ENCODE measurements at regions not wholly inside any gene's neighbourhood (a gene's known extent, or its start where the extent isn't known, plus 50 kb on each side); places are given as distances from the start of the nearest gene placed in this dataset.
"Not testable (repeated sequence)": the region's sequence is repeated elsewhere in the genome, so short reads cannot be mapped to it uniquely, and the experiment has no call there.

DNA sequence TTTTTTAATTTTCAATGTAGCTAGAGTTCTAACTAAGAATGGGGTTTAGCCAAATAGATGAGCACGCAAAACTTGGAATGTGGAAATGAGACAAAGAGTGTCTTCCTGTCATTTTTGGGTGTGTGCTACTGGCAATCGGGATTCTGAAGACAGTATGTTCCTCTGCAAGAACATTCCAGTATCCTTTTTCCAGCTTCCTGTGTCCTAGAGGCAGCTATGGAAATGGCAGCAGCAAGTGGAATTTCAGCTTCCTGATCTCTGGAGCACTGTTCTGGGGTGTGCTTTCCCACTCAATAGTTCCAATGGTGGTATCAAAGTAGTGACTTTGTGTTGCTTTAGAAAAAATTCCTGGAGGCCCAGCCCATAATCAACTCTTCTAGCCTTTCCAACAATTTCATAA is 642.9 kb upstream of the KCNMB2 start:
- H3K27me3 Mint-ChIP-seq: no peaks in the 10 kb centered on the region
- H3K4me3 Mint-ChIP-seq: no peak overlapping the region
- H3K4me1 Mint-ChIP-seq (ENCODE audit: low read depth): no peaks in the 10 kb centered on the region
- peaks cover 3% of the 10 kb centered on the region for H3K36me3 Mint-ChIP-seq
- peaks cover 6% of the 10 kb centered on the region for H3K9me3 Mint-ChIP-seq (ENCODE audit: low read depth)
- no peak overlapping the region for H3K27ac Mint-ChIP-seq

DNA sequence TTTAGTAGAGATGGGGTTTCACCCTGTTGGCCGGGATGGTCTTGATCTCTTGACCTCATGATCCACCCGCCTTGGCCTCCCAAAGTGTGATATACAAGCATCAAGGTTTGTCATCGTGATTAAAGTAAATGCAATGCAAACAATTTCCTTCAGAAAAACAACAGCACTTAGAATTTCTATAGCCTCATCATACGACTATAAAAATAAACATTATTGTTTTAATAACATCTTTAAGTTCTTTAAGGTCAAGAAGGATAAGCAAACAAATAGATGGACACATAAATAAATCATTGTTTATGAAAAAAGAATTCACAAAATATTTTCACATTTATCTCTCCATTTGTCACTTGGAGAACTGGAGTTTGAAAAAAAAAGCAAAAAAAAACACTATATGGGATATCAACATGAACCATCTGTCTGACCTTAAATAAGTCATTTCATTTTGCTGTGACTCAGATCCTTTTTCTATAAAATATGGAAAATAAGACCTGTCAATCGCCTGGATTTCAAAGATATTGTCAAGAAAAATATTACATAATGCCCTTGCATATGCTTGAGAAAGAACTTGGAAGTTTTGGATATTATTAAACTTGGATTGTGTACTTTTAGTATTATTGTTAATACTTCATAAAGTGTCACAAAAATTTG is 642.0 kb upstream of the KCNMB2 start:
- H3K27ac Mint-ChIP-seq: no peak overlapping the region
- H3K9me3 Mint-ChIP-seq (ENCODE audit: low read depth): peaks cover 6% of the 10 kb centered on the region
- H3K4me1 Mint-ChIP-seq (ENCODE audit: low read depth): no peaks in the 10 kb centered on the region
- H3K36me3 Mint-ChIP-seq: peaks cover 3% of the 10 kb centered on the region
- no peak overlapping the region for H3K4me3 Mint-ChIP-seq
- H3K27me3 Mint-ChIP-seq: no peaks in the 10 kb centered on the region

DNA sequence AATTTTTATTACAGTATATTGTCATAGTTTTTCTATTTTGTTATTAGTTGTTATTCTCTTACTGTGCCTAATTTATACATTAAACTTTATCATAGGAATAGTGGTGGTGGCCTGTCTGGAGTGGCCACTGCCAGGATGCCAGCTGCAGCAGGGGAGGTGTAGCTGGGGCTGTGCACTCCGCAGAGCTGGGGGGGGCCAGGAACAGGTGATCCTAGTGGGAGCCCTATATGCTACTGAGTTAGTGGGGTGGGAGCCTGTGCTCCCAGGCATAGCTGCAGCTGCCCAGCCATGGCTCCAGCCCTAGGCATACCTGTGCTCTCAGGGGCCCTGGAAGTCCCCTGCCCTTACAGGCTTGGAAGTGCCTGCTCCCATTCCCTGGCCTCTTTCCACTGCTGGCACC is 638.1 kb upstream of the KCNMB2 start:
- Mint-ChIP-seq H3K4me3 (no peak overlapping the region), H3K9me3 (ENCODE audit: low read depth) (peaks cover 17% of the 10 kb centered on the region), H3K36me3 (peaks cover 7% of the 10 kb centered on the region), H3K27me3 (no peaks in the 10 kb centered on the region), H3K4me1 (ENCODE audit: low read depth) (no peaks in the 10 kb centered on the region), H3K27ac (no peak overlapping the region)

DNA sequence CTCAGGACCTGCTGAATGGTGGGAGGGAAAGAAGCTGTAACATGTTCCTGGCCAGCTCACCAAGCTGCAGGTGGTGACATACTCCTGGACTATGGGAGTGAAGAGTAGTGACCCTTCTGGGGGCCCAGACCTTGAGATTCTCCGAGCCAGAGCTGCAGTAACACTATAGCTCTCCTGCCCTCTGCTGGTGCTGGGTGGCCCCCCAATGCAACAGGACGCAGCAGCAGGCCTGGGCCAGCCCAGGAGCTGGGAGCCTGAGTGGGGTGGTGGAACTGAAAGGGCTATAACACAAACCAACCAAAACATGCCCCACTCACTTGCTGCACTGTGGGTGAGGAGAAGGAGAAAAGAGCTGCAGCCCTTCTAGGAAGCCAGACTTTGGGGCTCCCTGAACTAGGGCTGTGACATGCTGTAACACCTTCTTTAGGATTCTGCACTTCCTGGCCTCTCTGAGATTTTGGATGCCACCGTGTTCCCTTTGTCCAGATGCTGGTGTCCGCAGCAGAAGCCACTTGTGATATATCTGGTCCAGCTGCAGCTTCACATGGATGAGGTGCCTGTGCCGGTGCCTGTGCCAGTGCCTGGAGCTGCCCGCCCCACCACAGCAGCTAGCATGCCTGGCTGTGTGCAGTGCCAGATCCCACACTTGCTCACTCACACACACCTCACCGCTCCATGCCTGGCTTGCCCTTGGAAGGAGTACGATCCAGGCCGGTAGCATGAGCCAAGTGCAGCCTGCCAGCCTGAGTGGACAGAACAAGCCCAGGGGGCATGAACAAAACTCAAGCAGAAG is 636.8 kb upstream of the KCNMB2 start:
- Mint-ChIP-seq H3K36me3 (peaks cover 7% of the 10 kb centered on the region), H3K4me3 (no peak overlapping the region), H3K4me1 (ENCODE audit: low read depth) (no peaks in the 10 kb centered on the region), H3K27me3 (no peaks in the 10 kb centered on the region), H3K27ac (no peak overlapping the region), H3K9me3 (ENCODE audit: low read depth) (peaks cover 17% of the 10 kb centered on the region)

DNA sequence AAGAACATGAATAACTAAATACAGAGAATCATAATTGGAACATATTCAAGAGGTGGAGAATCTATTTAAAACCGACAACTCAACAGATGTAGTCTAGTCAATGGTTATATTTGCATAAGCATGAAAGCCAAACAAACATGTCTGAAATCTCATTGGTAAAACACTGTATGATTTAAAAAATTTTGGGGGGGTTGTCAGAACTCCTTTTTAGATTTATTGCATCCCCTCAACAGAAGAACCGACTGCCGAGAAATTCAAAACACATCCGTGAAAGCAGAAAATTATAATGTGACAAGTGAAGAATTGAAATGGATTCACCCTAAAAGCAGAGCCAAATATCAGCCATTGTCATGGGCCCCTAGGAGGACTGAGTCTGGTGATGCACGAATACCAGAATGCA is 633.4 kb upstream of the KCNMB2 start:
- H3K36me3 Mint-ChIP-seq: peaks cover 4% of the 10 kb centered on the region
- H3K4me3 Mint-ChIP-seq: no peak overlapping the region
- H3K27me3 Mint-ChIP-seq: no peaks in the 10 kb centered on the region
- no peak overlapping the region for H3K27ac Mint-ChIP-seq
- no peaks in the 10 kb centered on the region for H3K4me1 Mint-ChIP-seq (ENCODE audit: low read depth)
- H3K9me3 Mint-ChIP-seq (ENCODE audit: low read depth): peaks cover 11% of the 10 kb centered on the region

DNA sequence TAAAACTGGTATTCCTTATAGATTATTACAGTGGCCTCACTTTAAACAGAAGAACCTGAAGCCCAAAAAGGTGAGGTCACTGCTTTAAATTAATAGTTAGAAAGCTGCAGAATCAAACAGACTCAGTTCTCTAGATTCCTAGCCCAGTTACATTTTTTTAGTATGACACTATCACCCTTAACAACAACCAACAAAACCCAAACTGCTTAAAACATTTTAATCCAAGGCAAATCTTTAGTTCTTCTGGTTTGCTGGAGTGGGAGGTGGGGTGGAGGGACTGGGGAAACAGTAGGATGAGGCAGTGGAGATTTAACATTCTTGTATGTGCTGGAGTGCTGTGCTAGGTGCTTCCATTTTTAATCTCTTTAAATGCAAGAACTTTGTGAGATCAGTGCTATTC is 631.6 kb upstream of the KCNMB2 start:
- H3K27me3 Mint-ChIP-seq: no peaks in the 10 kb centered on the region
- peaks cover 11% of the 10 kb centered on the region for H3K9me3 Mint-ChIP-seq (ENCODE audit: low read depth)
- peaks cover 4% of the 10 kb centered on the region for H3K36me3 Mint-ChIP-seq
- no peak overlapping the region for H3K4me3 Mint-ChIP-seq
- H3K4me1 Mint-ChIP-seq (ENCODE audit: low read depth): no peaks in the 10 kb centered on the region
- H3K27ac Mint-ChIP-seq: no peak overlapping the region

DNA sequence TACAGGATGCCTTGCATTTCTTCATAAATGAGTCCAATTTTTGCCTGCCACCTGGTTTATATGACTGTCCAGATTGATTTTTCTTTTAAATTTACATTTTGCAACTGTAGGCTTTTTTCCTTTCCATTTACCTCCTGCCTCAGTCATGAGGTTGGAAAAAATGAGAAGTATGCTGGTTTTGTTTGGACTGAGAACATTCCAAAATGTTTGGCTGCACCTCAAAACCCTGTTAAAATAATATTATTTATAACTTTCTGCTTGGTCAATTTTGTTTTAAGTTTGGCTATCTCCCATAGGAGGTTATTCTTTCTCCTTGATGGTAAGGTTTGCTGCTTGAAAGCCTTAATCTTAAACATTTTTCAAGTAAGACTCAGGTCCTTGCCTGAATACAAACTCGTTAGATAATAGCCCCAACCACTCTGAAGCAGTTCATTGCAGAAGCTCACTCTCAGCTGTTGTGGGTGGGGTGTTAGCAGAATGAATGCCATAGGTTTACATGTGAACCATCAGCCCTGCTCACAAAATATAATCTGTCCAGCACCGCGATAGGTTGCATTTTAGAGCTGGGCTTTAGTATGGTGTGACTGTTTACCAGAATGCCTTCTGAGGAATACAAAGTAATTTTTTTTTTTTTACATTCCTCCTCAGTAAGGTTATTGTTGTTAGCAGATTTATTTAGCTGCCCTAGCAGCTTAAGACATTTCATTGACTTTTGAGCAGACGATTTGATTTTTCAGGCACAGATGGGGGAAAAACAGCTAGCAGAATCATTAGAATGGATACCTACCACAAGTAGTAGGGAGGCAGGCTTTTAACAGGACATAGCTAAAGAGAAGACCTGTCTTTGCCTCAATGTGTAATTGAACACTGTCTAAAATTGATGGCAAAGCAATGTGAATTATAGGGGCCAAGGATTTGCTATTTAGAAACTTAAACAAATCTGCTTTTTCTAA is 630.8 kb upstream of the KCNMB2 start:
- Mint-ChIP-seq H3K36me3 (peaks cover under 1% of the 10 kb centered on the region), H3K4me1 (ENCODE audit: low read depth) (no peaks in the 10 kb centered on the region), H3K4me3 (no peak overlapping the region), H3K27me3 (no peaks in the 10 kb centered on the region), H3K9me3 (ENCODE audit: low read depth) (peaks cover 3% of the 10 kb centered on the region), H3K27ac (no peak overlapping the region)

DNA sequence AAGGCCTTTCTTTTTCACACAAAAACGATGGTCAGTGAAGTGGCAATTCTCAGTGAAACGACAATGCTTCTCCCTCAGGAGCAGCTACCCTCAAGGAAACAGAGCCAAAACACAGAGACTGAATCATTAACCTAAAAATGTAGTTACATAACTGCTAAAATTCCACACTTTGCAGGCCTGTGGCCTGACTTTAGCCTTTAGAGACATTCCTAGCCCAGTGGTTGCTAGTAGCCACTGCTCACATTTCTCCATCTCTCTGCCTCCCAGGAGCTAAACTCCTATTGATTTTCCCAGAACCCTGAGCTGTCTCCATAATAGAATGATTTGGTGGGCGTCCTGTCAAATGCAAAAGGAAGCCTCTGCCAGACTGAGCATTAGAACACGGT is 630.1 kb upstream of the KCNMB2 start:
- H3K9me3 Mint-ChIP-seq (ENCODE audit: low read depth): peaks cover 3% of the 10 kb centered on the region
- no peaks in the 10 kb centered on the region for H3K4me1 Mint-ChIP-seq (ENCODE audit: low read depth)
- H3K27ac Mint-ChIP-seq: no peak overlapping the region
- H3K27me3 Mint-ChIP-seq: no peaks in the 10 kb centered on the region
- H3K4me3 Mint-ChIP-seq: no peak overlapping the region
- no peaks in the 10 kb centered on the region for H3K36me3 Mint-ChIP-seq

DNA sequence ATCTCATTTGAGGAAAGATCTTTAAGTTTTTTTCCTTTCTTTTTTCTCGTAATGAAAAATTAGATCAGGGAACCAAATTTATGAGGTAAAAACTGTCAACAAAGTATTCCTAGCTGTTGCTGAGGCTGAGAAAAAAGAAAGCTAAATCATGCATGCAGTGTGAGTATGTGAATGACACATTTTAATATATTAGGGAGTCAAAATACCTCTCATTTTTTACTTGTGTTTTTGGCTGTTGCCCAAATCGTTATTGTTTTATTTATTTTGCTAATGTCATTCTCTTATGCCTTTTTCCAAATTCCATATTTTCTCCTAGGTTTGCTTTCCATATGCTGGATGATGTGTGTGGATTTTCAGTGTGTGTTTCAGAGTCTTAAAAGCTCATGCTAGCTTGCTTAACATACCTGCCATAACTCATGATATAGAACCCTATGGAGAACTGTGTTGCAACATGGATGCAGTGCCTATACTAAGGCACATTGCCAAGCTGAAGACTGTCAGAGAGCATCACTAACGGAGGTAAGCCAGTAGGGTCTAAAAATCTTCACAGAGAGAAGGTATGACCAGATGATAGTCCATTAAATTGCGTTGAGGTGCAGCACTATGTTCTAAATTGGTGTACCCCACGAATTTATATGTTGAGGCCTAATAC is 629.5 kb upstream of the KCNMB2 start:
- H3K36me3 Mint-ChIP-seq: no peaks in the 10 kb centered on the region
- peaks cover 3% of the 10 kb centered on the region for H3K9me3 Mint-ChIP-seq (ENCODE audit: low read depth)
- H3K27me3 Mint-ChIP-seq: no peaks in the 10 kb centered on the region
- H3K27ac Mint-ChIP-seq: no peak overlapping the region
- H3K4me3 Mint-ChIP-seq: no peak overlapping the region
- no peaks in the 10 kb centered on the region for H3K4me1 Mint-ChIP-seq (ENCODE audit: low read depth)

DNA sequence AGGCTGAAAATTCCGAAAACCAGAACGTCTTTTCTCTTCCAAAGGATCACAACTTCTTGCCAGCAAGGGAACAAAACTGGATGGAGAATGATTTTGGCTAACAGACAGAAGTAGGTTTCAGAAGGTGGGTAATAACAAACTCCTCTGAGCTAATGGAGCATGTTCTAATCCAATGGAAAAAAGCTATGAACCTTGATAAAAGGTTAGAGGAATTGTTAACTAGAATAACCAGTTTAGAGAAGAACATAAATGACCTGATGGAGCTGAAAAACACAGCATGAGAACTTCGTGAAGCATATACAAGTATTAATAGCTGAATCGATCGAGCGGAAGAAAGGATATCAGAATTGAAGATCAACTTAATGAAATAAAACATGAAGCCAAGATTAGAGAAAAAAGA is 626.7 kb upstream of the KCNMB2 start:
- H3K4me3 Mint-ChIP-seq; H3K4me1 Mint-ChIP-seq (ENCODE audit: low read depth); H3K36me3 Mint-ChIP-seq; H3K27me3 Mint-ChIP-seq; H3K9me3 Mint-ChIP-seq (ENCODE audit: low read depth); H3K27ac Mint-ChIP-seq: not testable (repeated sequence)

DNA sequence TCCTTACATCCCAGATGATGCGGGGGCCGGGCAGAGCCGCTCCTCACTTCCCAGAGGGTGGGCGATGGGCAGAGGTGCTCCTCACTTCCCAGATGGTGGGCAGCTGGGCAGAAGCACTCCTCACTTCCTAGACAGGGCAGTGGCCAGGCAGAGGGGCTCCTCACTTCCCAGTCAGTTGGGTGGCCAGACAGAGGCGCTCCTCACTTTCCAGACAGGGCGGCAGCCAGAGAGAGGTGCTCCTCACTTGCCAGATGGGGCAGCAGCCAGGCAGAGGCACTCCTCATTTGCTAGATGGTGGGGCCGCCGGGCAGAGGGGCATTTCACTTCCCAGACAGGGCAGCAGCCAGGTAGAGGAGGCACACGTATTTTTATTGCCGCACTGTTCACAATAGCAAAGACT is 622.0 kb upstream of the KCNMB2 start:
- H3K27me3 Mint-ChIP-seq: no peaks in the 10 kb centered on the region
- H3K4me3 Mint-ChIP-seq: no peak overlapping the region
- H3K36me3 Mint-ChIP-seq: no peaks in the 10 kb centered on the region
- no peaks in the 10 kb centered on the region for H3K4me1 Mint-ChIP-seq (ENCODE audit: low read depth)
- H3K27ac Mint-ChIP-seq: no peak overlapping the region
- H3K9me3 Mint-ChIP-seq (ENCODE audit: low read depth): peaks cover 3% of the 10 kb centered on the region

DNA sequence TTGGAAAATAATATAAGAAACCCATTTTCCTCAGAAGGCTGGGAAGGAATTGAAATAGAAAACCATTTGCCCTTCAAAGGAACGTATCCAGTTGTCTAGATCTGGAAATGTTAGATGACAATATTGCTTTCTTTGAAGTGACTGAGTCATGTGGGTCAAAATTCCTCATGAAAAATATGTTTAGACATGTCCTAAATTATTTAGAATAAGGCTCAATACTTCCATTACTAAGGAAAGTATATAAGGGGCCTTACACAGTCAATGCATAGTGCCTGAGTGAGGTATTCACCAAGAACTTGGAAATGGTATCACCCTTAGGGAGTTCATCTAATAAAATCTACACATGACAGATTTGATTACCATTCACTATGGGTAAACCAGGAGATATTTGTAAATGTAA is 619.8 kb upstream of the KCNMB2 start:
- Mint-ChIP-seq H3K4me3 (no peak overlapping the region), H3K27ac (no peak overlapping the region), H3K9me3 (ENCODE audit: low read depth) (no peaks in the 10 kb centered on the region), H3K36me3 (no peaks in the 10 kb centered on the region), H3K4me1 (ENCODE audit: low read depth) (no peaks in the 10 kb centered on the region), H3K27me3 (no peaks in the 10 kb centered on the region)

DNA sequence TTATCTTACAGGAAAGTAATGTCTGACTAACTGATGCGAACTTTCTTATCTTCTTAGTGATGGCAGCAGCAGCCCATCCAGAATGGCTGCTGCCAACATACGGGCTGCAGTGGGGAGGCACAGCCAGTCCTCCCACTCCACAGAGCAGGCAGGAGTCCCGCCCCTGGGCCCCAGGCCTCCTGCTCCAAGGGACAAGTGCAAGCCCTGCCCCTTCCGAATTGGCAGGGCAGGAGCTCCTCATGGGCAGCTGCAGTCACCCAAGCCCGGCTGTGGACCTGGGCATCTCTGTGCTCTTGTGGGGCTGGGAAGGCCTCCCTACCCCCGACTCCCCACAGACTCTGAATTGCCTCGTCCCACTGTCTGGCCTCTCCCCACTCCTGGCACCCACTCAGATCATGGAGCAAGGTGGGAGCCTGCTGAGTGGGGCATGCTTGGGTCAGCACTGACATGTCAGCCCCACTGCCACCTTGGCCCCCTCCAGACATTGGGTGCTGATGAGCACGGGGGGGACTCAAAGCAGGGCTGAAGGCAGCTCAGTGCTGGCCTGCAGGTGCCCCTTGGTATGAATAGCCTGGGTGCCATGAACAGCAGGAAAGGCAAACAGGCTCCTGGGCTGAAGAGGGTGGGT is 618.9 kb upstream of the KCNMB2 start:
- Mint-ChIP-seq H3K4me1 (ENCODE audit: low read depth) (no peaks in the 10 kb centered on the region), H3K4me3 (no peak overlapping the region), H3K36me3 (no peaks in the 10 kb centered on the region), H3K27me3 (no peaks in the 10 kb centered on the region), H3K9me3 (ENCODE audit: low read depth) (no peaks in the 10 kb centered on the region), H3K27ac (no peak overlapping the region)

DNA sequence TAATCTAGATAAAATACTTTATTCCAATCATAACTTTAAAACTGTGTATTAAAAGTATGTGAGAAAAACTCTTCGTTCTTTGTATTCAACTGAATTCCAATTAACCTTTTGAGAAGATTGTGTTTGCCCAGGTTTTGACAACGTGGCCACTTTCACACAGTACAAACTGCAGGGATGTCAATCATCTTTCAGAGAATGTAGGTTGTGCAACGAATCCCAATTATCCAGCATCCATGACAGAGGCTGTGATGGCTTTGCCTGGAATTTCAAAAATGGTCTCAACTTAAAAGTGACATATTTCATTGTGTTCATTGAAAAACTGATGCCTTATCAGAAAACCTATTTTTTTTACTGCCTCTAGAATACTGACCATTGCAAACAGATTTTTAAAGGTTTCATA is 615.1 kb upstream of the KCNMB2 start:
- H3K27me3 Mint-ChIP-seq: no peaks in the 10 kb centered on the region
- peaks cover 2% of the 10 kb centered on the region for H3K36me3 Mint-ChIP-seq
- H3K4me3 Mint-ChIP-seq: no peak overlapping the region
- H3K27ac Mint-ChIP-seq: no peak overlapping the region
- H3K4me1 Mint-ChIP-seq (ENCODE audit: low read depth): no peaks in the 10 kb centered on the region
- H3K9me3 Mint-ChIP-seq (ENCODE audit: low read depth): no peaks in the 10 kb centered on the region

Data from activated naive CD8-positive, alpha-beta T cell (primary cell).